Neutrophil (primary cell): ENCODE measurements at regions not wholly inside any gene's neighbourhood (a gene's known extent, or its start where the extent isn't known, plus 50 kb on each side); places are given as distances from the start of the nearest gene placed in this dataset.

ENCODE experiments used
- H3K27ac ChIP-seq: fragments of 200-600 bp; sonication (generic); 2 replicates; pipeline ENCODE4 v1.5.1; 2016; ENCODE audit warnings: mild to moderate bottlenecking, moderate library complexity
- H3K27me3 ChIP-seq: fragments of 200-600 bp; sonication (generic); 2 replicates; pipeline ENCODE4 v1.6.0; 2016; ENCODE audit warnings: mild to moderate bottlenecking
- H3K36me3 ChIP-seq: fragments of 200-600 bp; sonication (generic); 2 replicates; pipeline ENCODE4 v1.5.1; 2017
- H3K4me1 ChIP-seq, 2 experiments: fragments of 200-600 bp in 1 of 2; sonication (generic) in 1 of 2; 1 replicate in 1 of 2; 2 replicates in 1 of 2; pipeline versions ENCODE4 v1.5.1 to v1.6.1; 2013 to 2016; ENCODE audit warnings: low read depth in 1 of 2, low read length in 1 of 2, mild to moderate bottlenecking in 1 of 2, moderate library complexity in 1 of 2; ENCODE audit not compliant: control insufficient read depth in 1 of 2, insufficient read depth in 1 of 2
- H3K4me3 ChIP-seq, 2 experiments: fragments of 200-600 bp in 1 of 2; sonication (generic) in 1 of 2; 1 replicate in 1 of 2; 2 replicates in 1 of 2; pipeline ENCODE4 v1.5.1; 2013 to 2016; ENCODE audit warnings: low read depth in 1 of 2, low read length in 1 of 2, mild to moderate bottlenecking in 1 of 2, moderate library complexity in 1 of 2
- H3K9me3 ChIP-seq: fragments of 200-600 bp; sonication (generic); 2 replicates; pipeline ENCODE4 v1.5.1; 2016
- CTCF ChIP-seq: fragments of 200-600 bp; sonication (generic); IDR thresholded peaks from 2 replicates; pipeline ENCODE4 v1.5.1; 2016; ENCODE audit warnings: antibody characterized with exemption

GRCh38 chr18:56120782-56121181 lies 517.6 kb downstream of the TXNL1 start:
- Histone ChIP-seq H3K36me3 (no peaks in the 10 kb centered on the region), H3K27me3 (no peaks in the 10 kb centered on the region), H3K9me3 (no peaks in the 10 kb centered on the region), H3K4me3 (no peak overlapping the region), H3K27ac (no peak overlapping the region), H3K4me1 (no peaks in the 10 kb centered on the region)
- no peak for TF ChIP-seq CTCF

- Histone ChIP-seq H3K9me3 (no peaks in the 10 kb centered on the region), H3K36me3 (no peaks in the 10 kb centered on the region), H3K4me3 (no peak overlapping the region), H3K4me1 (no peaks in the 10 kb centered on the region), H3K27me3 (no peaks in the 10 kb centered on the region), H3K27ac (no peak overlapping the region)
- TF ChIP-seq CTCF = no peak
These were observed 518.7 kb downstream of the TXNL1 start for GRCh38 chr18:56119681-56120080.

GRCh38 chr18:56118422-56118821 lies 520.0 kb downstream of the TXNL1 start:
- no peaks in the 10 kb centered on the region for H3K27me3 ChIP-seq
- H3K4me1 ChIP-seq = no peaks in the 10 kb centered on the region
- H3K4me3 ChIP-seq = no peak overlapping the region
- H3K9me3 ChIP-seq = no peaks in the 10 kb centered on the region
- H3K36me3 ChIP-seq = no peaks in the 10 kb centered on the region
- no peak overlapping the region for H3K27ac ChIP-seq
- TF ChIP-seq CTCF = no peak

GRCh38 chr18:56115071-56116015 lies 523.0 kb downstream of the TXNL1 start:
- TF ChIP-seq CTCF = no peak
- Histone ChIP-seq H3K36me3 (no peaks in the 10 kb centered on the region), H3K27ac (no peak overlapping the region)

GRCh38 chr18:56112984-56113383 lies 525.0 kb upstream of the TCF4 start:
- Histone ChIP-seq H3K4me1 (no peaks in the 10 kb centered on the region), H3K4me3 (no peak overlapping the region), H3K27me3 (no peaks in the 10 kb centered on the region), H3K9me3 (no peaks in the 10 kb centered on the region), H3K27ac (no peak overlapping the region), H3K36me3 (no peaks in the 10 kb centered on the region)
- TF ChIP-seq CTCF = no peak

More at GRCh38 chr18:56115071-56116015, 523.0 kb downstream of the TXNL1 start:
- Histone ChIP-seq H3K4me1 (no peaks in the 10 kb centered on the region), H3K4me3 (no peak overlapping the region), H3K27me3 (no peaks in the 10 kb centered on the region), H3K9me3 (no peaks in the 10 kb centered on the region)
